GM18868 (cell line): ENCODE measurements at regions not wholly inside any gene's neighbourhood (a gene's known extent, or its start where the extent isn't known, plus 50 kb on each side); places are given as distances from the start of the nearest gene placed in this dataset.
"Not testable (repeated sequence)": the region's sequence is repeated elsewhere in the genome, so short reads cannot be mapped to it uniquely, and the experiment has no call there.

Experiments
- ATAC-seq: cut with Tn5 transposase; IDR thresholded peaks from one replicate; pipeline ENCODE4 v1.9.1; 2021; ENCODE audit warnings: mild to moderate bottlenecking, moderate library complexity; ENCODE audit not compliant: unreplicated experiment

- no peak for ATAC-seq
Measured at GRCh38 chr2:3899536-3900155, 196.3 kb downstream of the DCDC2C start.

- ATAC-seq: no peak
Measured at GRCh38 chr2:3902131-3902530, 198.8 kb downstream of the DCDC2C start.

- ATAC-seq: no peak
Measured at GRCh38 chr2:3904061-3904460, 200.7 kb downstream of the DCDC2C start.

- not testable (repeated sequence) for ATAC-seq
Measured at GRCh38 chr2:3908498-3908897, 205.1 kb downstream of the DCDC2C start.

- ATAC-seq: no peak
Measured at GRCh38 chr2:3911882-3912455, 208.6 kb downstream of the DCDC2C start.

- ATAC-seq: no peak
Measured at GRCh38 chr2:3913166-3913565, 209.8 kb downstream of the DCDC2C start.

GRCh38 chr2:3914241-3914640 lies 210.9 kb downstream of the DCDC2C start:
- no peak for ATAC-seq

GRCh38 chr2:3927031-3927430 lies 223.7 kb downstream of the DCDC2C start:
- ATAC-seq: no peak

- no peak for ATAC-seq
Measured at GRCh38 chr2:3929374-3929773, 226.0 kb downstream of the DCDC2C start.

- ATAC-seq: no peak
Measured at GRCh38 chr2:3930246-3930645, 226.9 kb downstream of the DCDC2C start.

GRCh38 chr2:3940661-3941060 lies 237.3 kb downstream of the DCDC2C start:
- no peak for ATAC-seq

GRCh38 chr2:3942841-3943240 lies 239.5 kb downstream of the DCDC2C start:
- no peak for ATAC-seq

- ATAC-seq: no peak
Measured at GRCh38 chr2:3944071-3944470, 240.7 kb downstream of the DCDC2C start.

GRCh38 chr2:3944841-3945240 lies 241.5 kb downstream of the DCDC2C start:
- ATAC-seq: no peak

GRCh38 chr2:3948191-3948590 lies 244.8 kb downstream of the DCDC2C start:
- no peak for ATAC-seq

GRCh38 chr2:3951131-3951954 lies 248.0 kb downstream of the DCDC2C start:
- ATAC-seq: no peak

- no peak for ATAC-seq
Measured at GRCh38 chr2:3952866-3953516, 249.6 kb downstream of the DCDC2C start.

GRCh38 chr2:3954261-3954660 lies 250.9 kb downstream of the DCDC2C start:
- ATAC-seq: no peak

- no peak for ATAC-seq
Measured at GRCh38 chr2:3956406-3956805, 253.0 kb downstream of the DCDC2C start.

GRCh38 chr2:3956892-3957291 lies 253.5 kb downstream of the DCDC2C start:
- no peak for ATAC-seq

- ATAC-seq: no peak
Measured at GRCh38 chr2:3958465-3958864, 255.1 kb downstream of the DCDC2C start.

- no peak for ATAC-seq
Measured at GRCh38 chr2:3958969-3959368, 255.6 kb downstream of the DCDC2C start.
